ENCODE measurements at regions not wholly inside any gene's neighbourhood (a gene's known extent, or its start where the extent isn't known, plus 50 kb on each side); places are given as distances from the start of the nearest gene placed in this dataset.
"Not testable (repeated sequence)": the region's sequence is repeated elsewhere in the genome, so short reads cannot be mapped to it uniquely, and the experiment has no call there.

DNA sequence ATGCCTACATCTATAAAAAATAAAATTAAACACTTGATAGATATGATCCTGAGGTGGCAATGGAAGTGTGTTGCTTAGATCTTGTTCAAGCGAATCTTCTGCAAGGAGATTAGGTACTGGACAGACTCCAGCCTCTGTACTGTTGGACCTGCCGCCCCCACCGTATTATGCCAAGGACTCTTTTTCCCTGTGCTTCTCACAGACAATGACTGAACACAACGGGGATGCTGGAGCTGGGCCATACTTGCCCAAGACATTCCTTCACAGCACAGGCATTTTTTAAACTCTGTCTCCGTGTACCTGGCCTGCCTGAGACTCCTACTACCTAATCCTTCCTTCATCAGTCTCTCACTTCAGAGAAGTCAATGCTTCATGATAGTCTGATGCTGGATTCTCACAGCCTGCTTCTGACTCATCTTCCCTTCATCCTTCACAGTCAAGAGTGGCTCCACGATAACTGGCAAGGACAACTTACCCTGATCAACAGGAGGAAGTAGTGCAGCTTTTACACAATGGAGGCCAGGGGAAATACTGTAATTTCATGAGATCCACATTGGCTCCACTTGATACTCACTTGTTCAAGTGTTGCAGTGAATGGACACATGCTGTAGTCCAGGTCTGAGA, 754.6 kb upstream of the AGA start:
- DNase-seq: no peak

DNA sequence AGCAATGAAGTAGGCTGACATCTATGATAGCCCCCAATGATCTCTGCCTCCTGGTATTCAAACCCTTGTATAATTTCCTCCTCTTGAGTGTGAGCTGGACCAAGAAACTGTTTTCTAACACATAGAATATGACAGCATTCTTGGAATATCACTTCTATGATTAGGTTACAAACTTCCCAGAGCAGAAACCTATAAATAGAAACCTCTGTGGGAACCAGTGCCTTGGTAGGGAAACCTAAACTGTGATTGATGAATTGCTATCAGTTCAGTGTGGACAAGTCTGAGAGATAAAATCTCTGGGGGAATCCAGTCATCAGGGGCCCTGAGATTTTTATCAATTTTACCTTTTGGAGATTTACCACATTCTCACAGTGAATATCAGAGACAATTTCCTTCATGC, 756.5 kb upstream of the AGA start:
- no peak for DNase-seq

DNA sequence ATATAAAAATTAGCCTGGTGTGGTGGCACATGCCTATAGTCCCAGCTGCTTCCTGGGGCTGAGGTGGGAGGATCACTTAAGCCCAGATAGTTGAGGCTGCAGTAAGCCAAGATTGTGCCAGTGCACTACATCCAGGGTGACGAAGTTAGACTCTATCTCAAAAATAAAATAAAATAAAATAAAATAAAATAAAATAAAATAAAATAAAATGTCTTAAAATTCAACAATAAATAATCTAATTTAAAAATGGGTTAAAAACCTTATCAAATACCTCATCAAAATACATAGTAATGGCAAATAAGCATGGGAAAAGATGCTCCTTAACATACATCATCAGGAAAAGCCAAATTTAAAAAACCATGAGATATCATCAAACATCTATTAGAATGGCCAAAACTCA, 760.2 kb upstream of the AGA start:
- DNase-seq: no peak

DNA sequence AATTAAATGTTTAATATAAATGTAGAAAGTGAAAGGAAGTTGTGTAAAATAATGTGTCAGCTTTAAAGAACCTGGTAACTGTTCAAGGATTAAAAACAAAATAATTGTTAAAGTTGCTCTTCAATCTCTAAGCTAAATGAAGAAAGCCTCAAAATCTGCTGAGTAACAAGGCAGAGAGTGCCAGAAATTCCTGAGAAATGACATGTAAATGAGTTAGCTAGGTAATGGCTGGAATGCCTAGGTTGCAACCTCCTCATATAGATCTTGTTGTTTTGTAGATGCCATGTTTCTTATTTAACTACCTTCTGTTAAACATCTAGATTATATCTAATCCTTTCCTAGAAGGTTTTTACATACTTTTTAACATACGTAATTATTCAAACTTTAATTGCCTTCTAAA, 763.6 kb upstream of the AGA start:
- DNase-seq: no peak

DNA sequence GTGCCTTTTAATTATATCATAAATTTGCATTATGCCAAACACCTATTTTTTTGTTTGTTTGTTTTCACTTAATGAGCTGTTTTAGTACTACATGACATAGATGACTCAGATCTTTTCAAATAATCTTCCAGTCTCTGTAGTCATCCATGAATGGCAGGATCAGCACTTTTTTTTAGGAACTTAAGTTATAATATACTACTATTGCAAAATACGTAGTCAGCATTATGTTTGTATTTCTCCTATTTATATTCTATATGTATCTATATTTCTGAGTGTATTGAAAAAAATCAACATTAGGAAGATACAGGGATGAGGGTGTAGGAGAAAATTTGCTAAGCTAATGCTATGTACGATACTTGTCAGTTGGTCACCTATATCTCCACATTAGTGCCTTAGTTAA, 773.1 kb upstream of the AGA start:
- DNase-seq: no peak

DNA sequence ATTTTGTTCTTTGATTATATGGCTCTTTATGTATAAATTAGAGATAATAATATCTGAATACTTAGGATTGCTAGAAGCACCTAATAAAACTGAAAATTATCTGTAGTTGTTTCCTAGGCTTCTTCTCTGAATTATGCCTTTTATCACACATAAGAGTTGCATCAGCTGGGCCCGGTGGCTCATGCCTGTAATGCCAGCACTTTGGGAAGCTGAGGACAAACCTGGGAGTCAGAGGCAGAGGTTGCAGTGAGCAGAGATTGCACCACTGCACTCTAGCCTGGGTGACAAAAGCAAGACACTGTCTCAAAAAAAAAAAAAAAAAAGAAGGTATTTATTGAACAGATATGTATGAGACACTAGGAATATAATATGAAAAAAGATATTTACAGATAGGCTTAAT, 773.5 kb upstream of the AGA start:
- no peak for DNase-seq

DNA sequence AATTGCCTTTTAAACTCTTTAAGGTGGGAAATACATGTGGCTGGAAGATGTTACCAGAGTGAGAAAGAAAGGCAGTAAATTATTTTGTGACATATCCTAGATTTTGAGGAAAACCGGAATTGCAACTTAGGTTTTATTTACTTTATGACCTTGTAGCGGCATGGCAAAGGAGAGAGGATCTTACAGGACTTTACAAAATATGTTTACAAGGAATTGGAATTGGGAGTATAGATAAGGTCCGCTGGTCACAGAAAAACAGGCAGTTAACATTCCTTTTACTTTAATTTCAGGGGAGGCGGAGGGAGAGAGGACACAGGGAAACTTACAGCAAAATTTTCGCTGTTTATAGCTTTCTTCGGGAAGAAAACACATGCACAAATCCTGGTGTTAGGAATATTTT, 784.2 kb upstream of the AGA start:
- DNase-seq: not testable (repeated sequence)

DNA sequence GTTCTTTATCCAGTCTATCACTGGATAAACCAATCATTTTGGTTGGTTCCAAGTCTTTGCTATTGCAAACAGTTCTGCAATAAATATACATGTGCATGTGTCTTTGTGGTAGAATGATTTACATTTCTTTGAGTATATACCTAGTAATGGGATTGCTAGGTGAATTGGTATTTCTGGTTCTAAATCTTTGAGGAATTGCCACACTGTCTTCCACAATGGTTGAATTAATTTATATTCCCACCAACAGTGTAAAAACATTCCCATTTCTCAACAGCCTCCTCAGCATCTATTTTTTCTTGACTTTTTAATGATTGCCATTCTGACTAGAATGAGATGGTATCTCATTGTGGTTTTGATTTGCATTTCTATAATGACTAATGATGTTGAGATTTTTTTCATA, 791.7 kb upstream of the AGA start:
- no peak for DNase-seq

DNA sequence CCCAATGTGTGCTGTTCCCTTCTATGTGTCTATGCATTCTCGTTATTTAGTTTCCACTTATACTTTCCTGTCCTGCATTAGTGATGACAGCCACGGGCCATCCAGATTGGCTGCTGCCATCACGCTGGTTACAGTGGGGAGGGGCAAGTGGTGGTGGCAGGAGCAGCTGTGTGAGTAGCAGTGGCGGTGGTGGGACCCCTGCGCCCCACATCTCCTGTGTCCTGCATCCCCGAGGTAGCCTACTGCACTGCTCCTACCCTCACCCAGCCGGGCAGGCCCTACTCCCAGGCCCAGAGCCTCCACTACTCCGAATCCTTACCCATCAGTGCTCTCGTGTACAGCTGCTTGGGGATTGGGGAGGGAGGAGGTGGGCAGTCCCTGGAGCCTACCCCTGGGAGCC, 798.7 kb upstream of the AGA start:
- no peak for DNase-seq

DNA sequence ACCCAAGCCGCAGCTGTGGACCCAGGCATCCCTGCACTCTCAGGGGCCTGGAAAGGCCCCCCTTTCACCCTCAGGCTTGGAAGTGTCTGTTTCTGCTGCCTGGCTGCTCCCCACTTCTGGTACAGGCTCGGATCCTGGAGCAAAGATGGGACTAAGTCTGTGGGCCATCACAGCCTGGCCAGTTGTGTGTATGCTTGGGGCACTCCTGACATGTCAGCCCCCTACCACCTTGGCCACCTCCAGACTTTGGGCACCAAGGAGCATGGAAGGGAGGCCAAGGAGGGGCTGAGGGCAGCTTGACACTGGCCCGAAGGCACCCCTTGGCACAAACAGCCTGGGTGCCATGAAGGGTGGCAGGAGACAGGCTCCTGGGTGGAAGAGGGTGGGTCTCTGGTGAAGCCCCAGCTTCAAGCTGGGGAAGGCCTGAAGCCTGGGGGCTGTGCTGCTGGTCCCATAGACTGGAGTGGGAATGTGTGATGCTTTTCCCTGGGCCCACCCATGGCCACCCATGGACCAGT, 799.4 kb upstream of the AGA start:
- no peak for DNase-seq

DNA sequence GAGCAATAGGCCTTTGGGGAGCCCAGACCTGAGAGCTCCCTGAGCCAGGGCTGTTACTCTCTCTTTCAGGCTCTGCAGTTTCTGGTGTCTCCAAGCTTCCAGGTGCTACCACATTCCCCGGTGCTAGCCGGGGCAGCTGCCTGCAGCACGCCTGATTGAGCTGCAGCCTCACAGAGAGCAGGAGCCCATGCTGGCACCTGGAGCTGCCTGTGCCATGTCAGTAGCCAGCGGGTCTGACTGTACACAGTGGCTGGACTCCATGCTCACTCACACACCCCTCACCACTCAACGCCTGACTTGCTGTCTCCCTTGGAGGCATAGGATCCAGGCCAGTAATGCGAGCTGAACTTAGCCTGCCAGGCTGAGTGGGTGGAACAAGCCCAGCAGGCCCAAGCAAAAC, 800.4 kb upstream of the AGA start:
- no peak for DNase-seq

DNA sequence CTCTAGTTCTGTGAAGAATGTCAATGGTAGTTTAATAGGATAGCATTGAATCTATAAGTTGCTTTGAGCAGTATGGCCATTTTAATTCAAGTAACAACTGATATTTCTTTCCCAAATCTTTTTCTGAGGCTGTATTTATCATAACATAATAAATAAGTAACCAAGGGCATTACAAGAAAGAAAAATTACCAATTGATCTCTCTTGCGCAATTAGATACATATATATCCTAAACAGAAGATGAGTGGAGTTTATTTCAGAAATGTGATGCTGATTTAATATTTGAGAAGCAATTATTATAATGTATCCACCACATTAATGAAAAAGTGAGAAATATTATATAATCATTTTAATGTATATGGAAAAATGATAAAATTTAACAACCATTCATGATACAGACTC, 802.5 kb upstream of the AGA start:
- no peak for DNase-seq

DNA sequence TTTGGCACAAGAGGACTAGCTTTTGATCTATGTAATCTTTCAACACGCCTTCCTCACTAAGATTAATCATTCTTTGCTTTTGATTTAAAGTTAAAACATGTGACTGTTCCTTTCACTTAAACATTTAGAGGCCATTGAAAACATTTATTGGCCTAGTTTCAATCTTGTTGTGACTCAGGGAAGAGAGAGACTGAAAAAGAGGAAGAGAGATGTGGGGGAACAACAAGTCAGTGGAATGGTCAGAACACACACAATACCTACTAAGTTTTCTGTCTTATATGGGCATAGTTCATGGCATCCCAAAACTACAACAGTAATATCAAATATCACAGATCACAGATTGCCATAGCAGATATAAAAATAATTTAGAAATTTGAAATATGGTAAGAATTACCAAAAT, 812.9 kb upstream of the AGA start:
- no peak for DNase-seq

DNA sequence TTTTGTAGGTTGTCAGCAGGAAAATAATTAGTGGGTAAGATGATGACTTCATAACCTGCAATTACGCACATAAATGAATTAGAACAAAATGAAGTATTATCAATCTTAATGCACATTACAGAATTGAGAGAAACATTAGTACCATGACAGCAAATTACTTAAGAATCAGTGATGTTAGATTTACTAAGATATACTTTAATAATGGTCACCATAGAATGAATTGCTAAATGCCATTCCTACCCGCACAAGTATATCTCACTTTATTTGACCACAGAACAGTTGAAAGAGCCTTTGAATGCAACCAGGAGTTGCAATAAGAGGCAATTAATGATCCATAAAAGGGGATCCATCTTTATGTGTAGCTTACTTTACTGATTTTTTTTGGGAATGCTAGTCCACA, 816.4 kb upstream of the AGA start:
- no peak for DNase-seq

DNA sequence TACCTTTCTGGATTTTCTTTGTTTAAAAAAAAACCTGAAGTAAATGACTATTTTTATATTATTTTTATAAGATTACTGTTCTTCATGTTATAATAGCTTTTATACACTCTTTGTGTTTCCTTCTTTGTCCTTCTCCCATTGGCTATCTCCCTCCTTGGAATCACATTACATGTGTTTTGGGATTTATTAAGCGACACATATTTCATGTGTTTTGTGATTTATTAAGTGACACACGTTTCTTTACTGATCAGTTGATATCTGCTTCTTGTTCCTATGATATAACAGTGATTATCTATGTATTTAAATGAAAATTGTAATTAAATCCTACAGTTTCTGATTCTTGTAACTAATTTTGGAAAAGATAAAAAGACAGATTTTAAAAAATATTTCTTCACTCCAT, 817.3 kb upstream of the AGA start:
- no peak for DNase-seq

DNA sequence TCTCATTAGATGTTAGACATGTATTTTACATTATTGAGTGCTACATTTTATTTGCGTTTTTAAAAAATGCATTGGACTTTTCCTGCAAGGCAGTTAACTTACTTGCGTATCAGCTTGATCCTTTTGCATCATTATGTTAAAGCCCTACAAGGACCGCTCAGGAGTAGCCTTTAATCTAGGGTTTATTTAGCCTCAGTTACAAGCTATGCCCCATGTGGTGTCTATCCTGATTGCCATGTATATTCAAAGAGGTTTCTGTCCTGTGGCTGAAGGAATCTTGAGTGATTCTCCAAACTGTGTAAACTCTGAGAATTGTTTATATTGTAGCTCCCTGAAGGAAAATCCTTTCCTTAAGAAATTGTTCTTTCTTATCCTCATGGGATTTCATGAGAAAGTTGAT, 821.8 kb upstream of the AGA start:
- no peak for DNase-seq

DNA sequence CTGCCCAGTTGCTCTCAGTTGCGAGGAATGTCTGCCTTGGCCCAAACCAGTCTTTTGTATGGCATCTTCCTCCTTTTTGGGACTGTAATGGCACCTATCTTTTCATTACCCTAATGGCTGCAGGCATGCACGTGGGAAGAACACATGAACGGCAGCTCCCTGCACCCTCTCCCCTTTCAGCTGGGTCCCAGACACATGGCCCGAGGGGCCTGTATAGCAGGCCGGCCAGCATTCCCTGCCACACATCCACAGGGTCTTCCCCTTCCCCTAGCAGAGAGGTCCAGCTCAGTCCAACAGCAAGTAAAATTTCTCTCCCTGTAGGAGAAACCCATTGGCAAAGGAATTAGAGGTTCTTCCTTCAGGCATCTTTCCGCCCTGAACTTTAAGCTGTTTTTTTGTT, 829.1 kb upstream of the AGA start:
- DNase-seq: no peak

DNA sequence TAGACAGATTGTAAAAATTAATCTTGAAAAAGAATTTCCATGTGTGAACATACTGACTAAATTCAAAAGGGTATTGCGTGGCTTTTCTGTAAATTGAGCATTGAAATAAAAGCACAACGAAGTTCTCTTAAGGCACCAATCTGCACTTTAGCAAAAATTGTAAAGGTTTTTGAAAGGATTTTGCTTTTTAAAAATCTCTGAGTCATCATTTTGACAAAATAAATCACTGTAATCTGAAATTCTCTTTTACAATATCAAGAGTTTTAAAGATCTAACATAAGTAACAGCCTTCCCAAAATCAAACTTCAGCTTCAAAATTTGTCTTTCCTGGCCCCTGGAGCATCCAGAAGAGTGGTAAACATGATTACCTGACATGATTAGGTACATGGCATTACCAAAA, 830.9 kb upstream of the AGA start:
- no peak for DNase-seq

DNA sequence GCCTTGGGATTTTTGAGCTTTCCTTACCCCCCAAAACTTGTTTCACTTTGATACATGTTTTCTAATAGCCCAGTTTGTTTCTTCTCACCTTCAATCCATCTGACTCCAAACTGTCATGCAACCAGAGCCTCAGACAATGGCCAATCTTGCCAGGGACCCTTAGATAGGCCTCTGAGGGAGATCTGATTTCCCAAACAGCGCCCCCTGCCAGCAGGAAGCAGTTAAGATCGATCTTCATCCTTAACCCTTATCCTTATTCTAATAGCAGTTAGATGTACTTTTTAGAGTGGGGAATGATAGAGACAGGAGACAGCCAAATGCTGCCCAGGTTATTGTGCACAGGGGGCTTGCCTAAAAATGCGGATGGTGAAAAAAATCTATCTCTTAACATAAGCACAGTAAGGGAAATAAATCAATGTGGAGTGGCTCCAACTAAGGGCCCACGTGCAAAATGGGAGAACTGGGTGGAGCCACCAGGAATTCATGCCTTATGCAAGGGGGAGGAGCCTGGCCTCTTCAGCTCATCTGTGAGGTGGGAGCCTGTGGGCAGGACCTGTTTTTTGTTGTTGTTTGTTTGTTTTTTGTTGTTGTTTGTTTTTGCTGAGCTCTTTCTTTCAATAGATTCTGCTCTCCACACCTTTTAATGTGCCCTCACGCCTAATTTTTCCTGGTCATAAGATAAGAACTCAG, 833.6 kb upstream of the AGA start:
- DNase-seq: no peak

DNA sequence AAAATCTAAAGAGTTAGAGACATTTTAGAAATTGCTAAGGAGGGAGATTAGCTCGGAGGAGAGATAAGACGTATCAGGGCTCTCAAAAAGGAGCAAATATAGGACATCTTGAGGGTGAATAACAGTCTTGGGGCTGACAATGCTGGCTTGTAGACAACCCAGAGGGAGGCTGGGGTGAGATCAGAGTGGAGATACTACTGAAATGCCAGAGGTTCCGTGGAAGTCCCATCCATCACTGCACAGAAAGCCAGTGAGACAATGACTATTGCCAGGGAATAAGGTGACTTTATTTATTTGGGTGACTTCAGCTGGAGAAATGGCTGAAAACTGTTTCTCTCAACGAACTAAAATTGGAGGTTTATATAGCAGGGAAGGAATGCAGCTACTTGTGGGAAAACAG, 838.1 kb upstream of the AGA start:
- no peak for DNase-seq

DNA sequence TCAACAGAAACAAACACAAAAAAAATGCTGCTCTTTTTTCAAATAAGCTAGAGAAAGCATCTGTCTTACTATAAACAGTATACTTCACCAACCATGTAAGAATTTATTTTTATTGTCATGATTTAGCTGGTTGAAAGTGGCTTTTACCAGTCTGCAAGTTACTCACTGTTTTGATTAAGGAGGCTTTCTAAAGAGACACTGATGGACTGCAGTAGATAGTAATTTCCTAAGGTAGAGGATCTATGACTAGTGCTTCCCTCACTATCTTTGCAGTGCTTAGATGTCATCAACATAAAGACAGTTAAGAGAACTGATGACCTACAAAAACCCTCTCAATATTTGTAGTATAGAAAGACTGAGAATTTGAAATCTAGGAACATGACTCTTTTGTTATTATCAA, 846.2 kb upstream of the AGA start:
- no peak for DNase-seq

DNA sequence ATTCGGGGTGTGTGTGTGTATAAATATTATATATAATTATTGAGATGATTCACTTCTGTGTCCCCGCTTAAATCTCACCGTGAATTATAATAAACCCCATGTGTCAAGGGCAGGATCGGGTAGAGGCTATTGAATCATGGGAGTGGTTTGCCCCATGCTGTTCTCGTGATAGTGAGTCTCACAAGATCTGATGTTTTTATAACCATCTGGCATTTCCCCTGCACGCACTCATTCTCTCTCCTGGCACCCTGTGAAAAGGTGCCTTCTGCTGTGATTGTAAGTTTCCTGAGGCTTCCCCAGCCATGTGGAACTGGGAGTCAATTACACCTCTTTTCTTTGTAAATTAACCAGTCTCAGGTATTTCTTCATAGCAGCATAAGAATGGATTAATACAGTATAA, 851.4 kb upstream of the AGA start:
- no peak for DNase-seq

DNA sequence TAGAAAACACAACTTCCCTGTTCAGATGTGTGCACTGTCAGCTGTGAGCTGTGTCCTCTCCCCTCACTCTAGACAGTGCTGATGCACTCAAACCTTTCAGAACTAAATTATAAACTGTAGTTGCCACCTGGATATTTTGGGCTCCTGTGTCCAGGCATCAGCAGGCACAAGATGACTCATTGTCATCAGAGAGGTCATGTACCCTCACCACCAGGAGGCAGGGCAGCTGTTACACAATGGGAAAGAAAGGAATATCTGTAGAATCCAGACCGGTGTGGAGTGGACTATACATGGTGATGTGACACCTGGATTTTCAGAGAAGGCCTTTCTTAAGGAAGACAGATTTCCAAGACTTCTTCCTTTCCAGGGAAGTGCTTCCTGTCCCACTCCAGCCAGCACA, 854.4 kb upstream of the AGA start:
- DNase-seq: no peak

DNA sequence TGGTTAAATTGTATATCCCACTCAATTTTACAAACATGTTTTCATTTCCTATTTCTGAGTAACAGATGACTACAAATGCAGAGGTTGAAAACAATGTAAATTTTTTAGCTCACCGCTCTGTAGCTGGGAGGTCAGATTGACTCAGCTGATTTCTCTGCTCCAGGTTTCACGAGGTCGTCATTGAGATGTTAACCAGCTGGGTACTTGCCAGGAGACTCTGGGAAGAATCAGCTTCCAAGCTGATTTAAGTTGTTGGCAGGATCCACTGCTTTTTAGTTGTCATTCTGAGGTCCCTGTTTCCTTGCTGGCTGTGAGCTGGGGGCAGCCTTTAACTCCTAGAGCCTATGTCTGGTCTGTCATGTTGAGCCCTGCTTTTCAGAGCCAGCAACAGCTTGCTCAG, 864.3 kb upstream of the AGA start:
- no peak for DNase-seq

DNA sequence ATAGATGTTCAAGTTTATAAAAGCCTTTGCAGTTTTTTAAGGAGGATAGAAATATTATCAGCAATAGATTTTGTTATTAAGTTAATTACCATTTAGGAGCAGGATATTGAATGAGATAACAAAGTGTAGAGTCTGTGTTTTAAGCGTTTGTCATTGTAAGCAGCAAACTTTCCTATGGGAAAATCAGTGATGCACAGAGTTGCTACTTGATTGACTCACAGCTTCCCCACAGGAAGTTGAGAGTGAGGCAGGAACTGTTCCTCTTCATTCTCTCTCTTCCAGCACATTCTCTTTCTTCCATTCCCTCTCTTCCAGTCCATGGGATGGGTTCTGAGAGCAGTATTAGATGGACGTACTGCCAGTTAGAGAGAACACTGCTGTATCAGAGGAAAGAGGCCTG, 867.7 kb upstream of the AGA start:
- DNase-seq: no peak

Measured in activated gamma-delta T cell treated with Interleukin-2 at 50 U/mL for 16 hours (primary cell).